Inflammatory macrophage (primary cell): ENCODE measurements at regions not wholly inside any gene's neighbourhood (a gene's known extent, or its start where the extent isn't known, plus 50 kb on each side); places are given as distances from the start of the nearest gene placed in this dataset.
"Not testable (repeated sequence)": the region's sequence is repeated elsewhere in the genome, so short reads cannot be mapped to it uniquely, and the experiment has no call there.

ENCODE experiments used
- DNase-seq, 2 donors: peaks; one replicate each; pipeline ENCODE4 v3.0.0-alpha.2; 2020 to 2022

DNA sequence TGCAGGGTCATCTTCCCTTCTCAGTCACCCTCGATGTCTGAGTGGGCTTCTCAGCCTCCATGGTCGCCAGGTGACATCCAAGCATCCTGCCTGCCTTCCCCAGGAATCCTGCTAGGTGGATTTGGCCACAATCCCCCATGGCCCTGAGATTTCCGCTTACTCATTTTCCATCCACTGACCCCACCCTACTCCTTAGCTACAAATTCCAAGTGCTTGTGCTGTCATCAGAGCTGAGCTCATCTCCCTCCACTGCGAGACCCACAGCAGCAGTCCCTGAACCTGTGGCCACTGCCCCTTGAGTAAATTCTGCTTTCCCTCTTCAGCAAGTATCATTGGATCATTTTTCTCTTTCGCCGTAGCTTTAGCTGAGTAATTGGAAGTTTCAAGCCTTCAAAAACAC is 90.5 kb upstream of the ANKRD10 start:
- DNase-seq, result no peak

DNA sequence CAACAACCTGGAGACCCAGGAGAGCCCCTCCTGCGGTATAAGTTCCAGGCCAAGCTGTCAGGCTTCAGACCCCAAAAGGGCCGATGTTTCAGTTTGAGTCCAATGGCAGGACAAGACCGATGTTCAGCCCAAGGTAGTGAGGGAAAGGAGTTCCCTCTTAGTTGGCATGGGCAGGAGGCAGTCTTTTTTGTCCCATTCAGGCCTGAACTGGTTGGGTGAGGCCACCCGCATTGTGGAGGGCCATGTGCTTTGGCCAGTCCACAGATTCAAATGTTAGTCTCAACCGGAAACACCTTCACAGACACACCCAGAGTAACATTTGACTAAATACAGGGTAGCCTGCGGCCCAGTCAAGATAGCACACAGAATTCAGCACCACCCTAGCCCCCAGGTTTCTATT is 89.6 kb upstream of the ANKRD10 start:
- DNase-seq, result no peak

DNA sequence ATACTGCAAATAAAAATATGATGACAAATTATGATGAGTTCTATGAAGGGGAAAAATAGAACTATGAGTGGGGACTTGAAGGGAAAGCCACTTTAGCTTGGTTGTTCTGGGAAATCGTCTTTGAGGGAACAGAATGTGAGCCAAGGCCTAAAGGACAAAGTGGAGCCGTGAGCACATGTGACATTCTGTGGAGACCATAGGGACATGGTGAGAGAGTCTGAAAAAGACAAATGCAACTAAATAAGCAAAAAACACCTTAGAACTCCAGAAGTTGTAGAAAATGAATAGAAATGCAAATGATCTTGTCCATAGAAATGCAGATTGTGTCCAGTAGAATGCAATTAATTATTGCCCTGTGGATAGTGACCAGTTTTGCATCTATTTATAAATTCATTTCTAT is 86.8 kb upstream of the ANKRD10 start:
- no peak for DNase-seq

DNA sequence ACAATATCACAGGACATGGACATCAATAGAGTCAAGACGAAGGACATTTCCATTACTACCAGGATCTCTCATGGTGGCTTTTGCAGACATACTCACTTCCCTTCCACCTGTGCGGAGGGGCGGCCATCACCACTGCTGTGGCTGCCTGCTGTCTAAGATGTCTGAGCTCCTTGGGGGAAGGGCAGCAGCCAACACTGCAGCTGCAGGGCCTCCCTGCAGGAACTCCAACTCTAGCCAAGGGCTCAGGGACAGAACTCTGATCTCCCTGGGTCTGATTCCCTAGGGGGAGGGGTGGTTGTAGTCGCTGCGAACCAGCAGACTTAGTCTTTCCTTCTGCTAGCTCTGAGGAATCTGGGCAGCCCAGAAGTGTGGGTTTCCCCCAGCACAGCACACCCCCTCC is 78.9 kb upstream of the ANKRD10 start:
- no peak for DNase-seq

- DNase-seq, result no peak
Observed at GRCh38 chr13:110991991-110992508, 77.2 kb upstream of the ANKRD10 start.

DNA sequence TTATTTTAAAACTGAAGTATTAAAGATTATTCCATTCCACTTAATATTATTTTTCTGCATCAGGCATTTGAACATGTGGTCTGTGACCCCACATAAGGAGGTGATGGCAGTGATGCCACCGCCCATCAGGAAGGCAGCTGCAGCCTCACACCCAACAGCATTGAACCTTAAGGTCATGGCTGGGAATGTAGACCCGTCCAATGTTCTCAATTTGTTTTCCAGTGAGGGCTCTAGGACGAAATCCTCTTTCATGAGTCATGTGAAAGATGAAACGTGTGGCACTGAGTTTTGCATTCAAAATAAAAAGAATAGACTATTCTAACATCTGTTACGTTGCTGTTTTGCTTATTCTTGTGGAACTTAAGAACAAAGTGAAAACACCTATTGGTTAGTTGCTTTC is 74.5 kb upstream of the ANKRD10 start:
- DNase-seq, result no peak

- DNase-seq, result no peak
Observed at GRCh38 chr13:110985541-110985940, 70.7 kb upstream of the ANKRD10 start.

- no peak for DNase-seq
Observed at GRCh38 chr13:110984798-110985197, 69.9 kb upstream of the ANKRD10 start.

DNA sequence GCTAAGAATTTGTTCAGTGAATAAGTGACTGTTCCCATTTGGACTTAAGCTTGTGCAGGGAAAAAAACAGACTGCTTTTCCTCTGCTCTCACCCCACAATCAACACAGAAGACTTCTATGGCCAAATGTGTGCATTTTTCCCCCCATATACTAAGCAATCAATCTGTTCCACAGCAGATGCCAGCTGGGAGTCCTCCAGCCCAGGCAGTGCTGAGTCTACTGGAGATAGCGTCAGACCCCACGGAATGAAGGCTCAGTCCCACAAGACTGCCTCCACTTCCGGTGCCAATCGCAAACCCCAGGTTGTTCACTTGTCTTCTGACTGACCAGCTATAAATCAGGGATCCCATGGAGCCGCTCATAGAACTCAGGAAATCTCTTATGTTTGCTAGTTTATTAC is 69.5 kb upstream of the ANKRD10 start:
- DNase-seq, result no peak

- DNase-seq, result no peak
Observed at GRCh38 chr13:110983241-110983640, 68.4 kb upstream of the ANKRD10 start.

- no peak for DNase-seq
Observed at GRCh38 chr13:110981379-110981778, 66.5 kb upstream of the ANKRD10 start.

- DNase-seq, result no peak
Observed at GRCh38 chr13:110980921-110981320, 66.1 kb upstream of the ANKRD10 start.

DNA sequence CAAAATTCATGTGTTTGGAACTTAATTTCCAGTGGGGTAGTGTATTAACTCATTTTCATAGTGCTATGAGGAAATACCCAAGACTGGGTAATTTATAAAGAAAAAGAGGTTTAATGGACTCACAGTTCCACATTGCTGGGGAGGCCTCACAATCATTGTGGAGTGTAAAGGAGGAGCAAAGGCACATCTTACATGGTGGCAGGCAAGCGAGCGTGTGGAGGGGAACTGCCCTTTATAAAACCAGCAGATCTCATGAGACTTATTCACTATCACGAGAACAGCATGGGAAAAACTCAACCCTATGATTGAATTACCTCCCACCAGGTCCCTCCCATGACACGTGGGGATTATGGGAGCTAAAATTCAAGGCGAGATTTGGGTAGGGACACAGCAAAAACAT is 64.3 kb upstream of the ANKRD10 start:
- DNase-seq, result not testable (repeated sequence)

DNA sequence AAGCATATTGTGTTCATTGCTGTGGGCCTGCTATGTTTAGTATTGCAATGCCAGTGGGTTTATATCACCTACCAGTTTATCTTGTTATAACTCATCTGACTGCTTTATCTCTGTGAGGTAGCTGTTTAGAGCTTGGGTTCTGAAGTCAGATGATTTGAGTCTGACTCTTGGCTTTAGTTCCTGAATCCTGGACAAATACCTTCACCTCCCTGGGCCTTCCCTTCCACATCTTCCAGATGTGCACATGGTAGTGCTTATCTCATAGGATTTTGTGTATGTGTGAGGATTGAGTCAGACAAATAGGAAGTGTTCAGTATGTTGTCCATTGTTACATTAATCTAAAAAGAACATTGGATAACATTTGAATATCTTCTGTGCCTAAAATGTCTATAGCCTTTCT is 63.5 kb upstream of the ANKRD10 start:
- no peak for DNase-seq

DNA sequence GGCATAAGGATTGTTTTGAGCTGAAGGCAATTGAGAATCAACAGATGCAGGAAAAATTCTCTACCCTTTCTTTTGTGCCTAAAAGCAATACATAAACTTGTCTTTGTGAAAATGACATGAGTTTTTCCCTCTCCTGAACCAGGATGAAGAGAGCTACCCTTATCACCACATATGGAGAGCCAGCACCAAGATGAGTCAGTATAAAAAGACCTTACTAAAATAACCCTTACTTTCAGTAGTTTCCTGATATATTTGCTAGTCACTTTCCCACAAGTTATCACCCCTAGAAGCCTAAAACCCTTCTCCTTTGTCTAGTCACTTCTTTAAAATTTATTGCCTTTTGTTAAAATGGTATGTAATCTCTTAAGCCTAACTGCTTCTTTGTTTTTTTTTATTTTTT is 61.9 kb upstream of the ANKRD10 start:
- DNase-seq, result no peak

DNA sequence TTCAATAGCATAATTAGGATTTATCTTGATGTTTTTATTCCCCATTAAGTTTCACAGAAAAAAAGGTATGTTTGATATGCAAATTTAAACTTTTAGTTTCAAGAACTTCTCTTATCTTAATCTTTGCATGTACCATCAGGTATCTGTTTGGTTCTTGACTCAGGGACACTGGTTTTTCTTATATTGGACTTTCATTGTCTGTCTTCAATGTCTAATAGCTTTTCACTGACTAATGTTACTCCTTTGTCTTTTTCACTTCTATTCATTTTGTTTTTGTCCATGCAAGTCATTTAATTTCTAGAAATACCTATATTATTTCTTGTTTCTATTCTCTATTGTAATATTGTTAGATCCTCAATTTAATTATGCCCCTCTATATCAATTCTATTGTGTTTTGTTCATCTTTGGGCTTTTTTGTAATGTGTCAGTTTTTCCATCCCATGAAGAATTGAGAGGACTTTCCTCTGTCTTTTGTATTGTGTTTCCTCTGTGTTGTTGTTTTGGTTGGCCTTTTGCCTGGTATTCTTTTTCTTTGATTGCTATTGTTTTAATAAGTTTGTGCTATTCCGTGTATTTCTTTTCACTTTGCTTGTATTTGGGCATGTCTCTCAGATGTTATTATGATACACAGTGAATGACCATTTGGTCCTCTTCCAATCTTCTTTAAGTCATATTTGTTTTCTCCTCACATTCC is 58.3 kb upstream of the ANKRD10 start:
- DNase-seq, result no peak

GRCh38 chr13:110971486-110971885 is 56.6 kb upstream of the ANKRD10 start:
- DNase-seq, result no peak

DNA sequence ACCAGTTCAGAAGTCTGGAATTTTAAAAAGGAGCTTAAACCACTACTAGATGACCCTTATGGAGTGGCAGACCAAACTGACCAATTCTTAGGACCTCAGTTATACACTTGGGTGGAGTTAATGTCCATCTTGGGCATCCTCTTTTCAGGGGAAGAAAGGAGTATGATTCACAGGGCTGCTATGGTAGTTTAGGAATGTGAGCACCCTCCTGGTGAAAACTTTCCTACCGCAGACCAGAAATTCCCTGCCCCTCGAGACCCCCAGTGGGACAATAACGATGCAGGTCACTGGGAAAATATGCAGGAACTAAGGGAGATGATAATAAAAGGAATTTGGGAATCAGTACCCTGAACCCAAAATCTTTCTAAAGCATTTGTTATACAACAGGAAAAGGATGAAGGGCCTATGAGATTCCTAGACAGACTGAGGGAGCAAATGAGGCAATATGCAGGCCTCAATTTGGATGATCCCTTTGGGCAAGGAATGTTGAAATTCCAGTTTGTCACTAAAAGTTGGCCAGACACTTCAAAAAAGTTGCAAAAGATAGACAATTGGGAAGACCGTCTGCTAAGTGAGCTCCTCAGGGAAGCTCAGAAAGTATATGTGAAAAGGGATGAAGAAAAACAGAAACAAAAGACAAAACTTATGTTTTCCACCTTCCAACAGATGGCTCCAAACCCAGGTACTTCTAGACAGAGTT is 52.4 kb upstream of the ANKRD10 start:
- DNase-seq, result not testable (repeated sequence)

DNA sequence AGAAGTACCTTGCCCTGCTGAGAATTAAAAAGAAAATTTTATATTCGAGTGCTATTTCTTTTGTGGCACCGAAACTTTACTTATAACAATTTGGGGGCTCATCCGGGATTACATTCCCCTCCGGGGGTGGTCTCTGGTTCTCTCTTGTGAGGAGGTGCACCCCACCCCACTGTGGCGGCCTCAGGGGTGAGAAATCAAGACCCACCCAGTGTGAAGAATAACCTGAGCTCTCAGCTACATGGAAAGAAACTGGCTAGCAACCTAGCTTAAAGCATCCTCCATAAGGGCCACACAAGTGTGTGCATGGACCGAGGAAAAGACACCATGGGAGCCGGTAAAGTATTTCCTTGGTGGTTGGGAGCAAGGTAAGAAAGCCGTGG is 50.9 kb upstream of the ANKRD10 start:
- DNase-seq, result no peak

DNA sequence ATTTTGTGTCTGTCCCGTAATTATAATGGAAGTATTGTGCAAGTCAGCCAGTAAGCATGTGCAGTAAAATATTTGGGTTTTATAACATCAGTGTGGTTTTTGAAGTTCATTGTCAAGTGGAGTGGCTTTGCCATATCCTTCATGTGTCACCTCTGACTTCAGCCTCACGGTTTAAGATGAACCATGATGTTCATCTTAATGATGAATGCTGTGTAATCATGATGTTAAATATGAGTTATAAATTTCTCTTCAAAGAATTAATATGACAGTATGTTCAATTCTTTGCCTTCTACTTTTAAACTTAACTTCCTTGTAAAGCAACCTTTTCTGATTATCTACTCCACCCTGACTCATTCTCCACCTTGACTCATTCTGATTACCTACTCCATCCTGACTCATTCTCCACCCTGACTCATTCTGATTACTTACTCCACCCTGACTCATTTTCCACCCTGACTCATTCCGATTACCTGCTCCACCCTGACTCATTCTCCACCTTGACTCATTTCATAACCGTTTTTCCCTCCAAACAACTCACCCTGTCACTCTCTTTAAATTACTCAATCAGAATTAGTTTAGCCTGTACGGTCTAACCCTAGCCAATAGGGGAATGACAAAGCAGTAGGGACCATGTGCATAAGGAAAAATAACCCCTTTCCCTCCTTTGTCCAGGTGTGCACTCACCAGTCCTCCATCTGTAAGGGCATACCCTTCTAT is 50.3 kb upstream of the ANKRD10 start:
- DNase-seq, result no peak
